ENCODE measurements at regions not wholly inside any gene's neighbourhood (a gene's known extent, or its start where the extent isn't known, plus 50 kb on each side); places are given as distances from the start of the nearest gene placed in this dataset.
A peak's percentile ranks its signal among the peaks of the same experiment; 100 is the strongest.

DNA sequence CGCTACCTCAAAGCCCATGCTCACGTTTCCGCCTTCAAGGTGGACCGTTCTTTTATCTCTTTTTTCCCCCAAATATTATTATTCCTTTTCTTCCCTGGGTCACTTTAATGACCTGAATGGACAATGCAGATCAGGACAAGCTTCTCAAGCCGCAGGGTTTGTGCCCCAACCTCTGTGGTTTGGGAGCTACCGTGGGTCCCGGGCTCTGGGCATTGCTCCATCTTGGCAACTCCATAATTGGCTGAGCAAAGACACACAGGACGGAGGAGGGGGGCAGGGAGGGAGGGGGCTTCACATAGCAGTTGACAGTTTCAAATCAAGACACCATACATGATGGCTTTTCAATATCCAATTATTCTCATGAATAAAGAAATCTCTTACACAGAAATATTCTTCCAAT lies 308.1 kb upstream of the FZD8 start:
- WGBS, 2 experiments (ENCODE audit: extremely low coverage in 1 of 2, insufficient coverage in 1 of 2, insufficient read length in 1 of 2, insufficient replicate concordance in 2 of 2, low coverage in 1 of 2, low lambda C conversion rate in 2 of 2, missing lambda C conversion rate in 1 of 2), result 75% methylated on average over 7 of the region's 8 CpGs; no CpG with 5 or more reads in 1 of the 2 experiments
- ChIA-PET CTCF (ENCODE audit: partially characterized antibody) (interaction anchor here (0.9 kb wide), 1 partner anchor 56 kb away, joined by 3 read pairs; no protein-coding TSS in a partner anchor), POLR2A (ENCODE audit: partially characterized antibody) (no interaction called here)
- no peak overlapping the region for H2BK15ac ChIP-seq (ENCODE audit: low read length)
- H4K8ac ChIP-seq (ENCODE audit: extremely low read depth, insufficient read depth, low read length), result no peak overlapping the region
- H2BK120ac ChIP-seq (replicated peaks; ENCODE audit: low read depth, low read length), result no peak overlapping the region
- H3K23ac ChIP-seq (ENCODE audit: insufficient read length), result no peak overlapping the region
- no peak overlapping the region for H2AK5ac ChIP-seq (ENCODE audit: low read depth, low read length)
- no peak overlapping the region for H2BK20ac ChIP-seq (ENCODE audit: low read length)
- DNase-seq (ENCODE audit: low read depth in 1 of 2, low spot score in 2 of 2), result no peak
- H3K14ac ChIP-seq (ENCODE audit: insufficient read length), result no peak overlapping the region
- TF ChIP-seq, protein P1, sequence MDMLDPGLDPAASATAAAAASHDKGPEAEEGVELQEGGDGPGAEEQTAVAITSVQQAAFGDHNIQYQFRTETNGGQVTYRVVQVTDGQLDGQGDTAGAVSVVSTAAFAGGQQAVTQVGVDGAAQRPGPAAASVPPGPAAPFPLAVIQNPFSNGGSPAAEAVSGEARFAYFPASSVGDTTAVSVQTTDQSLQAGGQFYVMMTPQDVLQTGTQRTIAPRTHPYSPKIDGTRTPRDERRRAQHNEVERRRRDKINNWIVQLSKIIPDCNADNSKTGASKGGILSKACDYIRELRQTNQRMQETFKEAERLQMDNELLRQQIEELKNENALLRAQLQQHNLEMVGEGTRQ (IDR thresholded peaks at IDR 0.05; ENCODE audit: low read length), result no peak
- TF ChIP-seq CHD2 (IDR thresholded peaks at IDR 0.05; ENCODE audit: low read length) (no peak), SRF (IDR thresholded peaks at IDR 0.05; ENCODE audit: low read depth, low read length) (no peak), BCL11A (IDR thresholded peaks at IDR 0.05; ENCODE audit: low read depth in 2 of 2, low read length in 2 of 2) (no peak), CBX5 (IDR thresholded peaks at IDR 0.05; ENCODE audit: low read depth, low read length) (no peak), BRCA1 (IDR thresholded peaks at IDR 0.05; ENCODE audit: low read depth, low read length) (no peak), FOSL1 (IDR thresholded peaks at IDR 0.05; ENCODE audit: insufficient read depth, low read depth, low read length) (no peak)
- TF ChIP-seq, protein P2, sequence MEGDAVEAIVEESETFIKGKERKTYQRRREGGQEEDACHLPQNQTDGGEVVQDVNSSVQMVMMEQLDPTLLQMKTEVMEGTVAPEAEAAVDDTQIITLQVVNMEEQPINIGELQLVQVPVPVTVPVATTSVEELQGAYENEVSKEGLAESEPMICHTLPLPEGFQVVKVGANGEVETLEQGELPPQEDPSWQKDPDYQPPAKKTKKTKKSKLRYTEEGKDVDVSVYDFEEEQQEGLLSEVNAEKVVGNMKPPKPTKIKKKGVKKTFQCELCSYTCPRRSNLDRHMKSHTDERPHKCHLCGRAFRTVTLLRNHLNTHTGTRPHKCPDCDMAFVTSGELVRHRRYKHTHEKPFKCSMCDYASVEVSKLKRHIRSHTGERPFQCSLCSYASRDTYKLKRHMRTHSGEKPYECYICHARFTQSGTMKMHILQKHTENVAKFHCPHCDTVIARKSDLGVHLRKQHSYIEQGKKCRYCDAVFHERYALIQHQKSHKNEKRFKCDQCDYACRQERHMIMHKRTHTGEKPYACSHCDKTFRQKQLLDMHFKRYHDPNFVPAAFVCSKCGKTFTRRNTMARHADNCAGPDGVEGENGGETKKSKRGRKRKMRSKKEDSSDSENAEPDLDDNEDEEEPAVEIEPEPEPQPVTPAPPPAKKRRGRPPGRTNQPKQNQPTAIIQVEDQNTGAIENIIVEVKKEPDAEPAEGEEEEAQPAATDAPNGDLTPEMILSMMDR (IDR thresholded peaks at IDR 0.05; ENCODE audit: control extremely low read depth in 1 of 3, insufficient read depth in 1 of 3, low read depth in 1 of 3, low read length in 3 of 3), result no peak
- H3K18ac ChIP-seq (ENCODE audit: extremely low read depth, low read length), result no peak overlapping the region
- no peak overlapping the region for H3K27ac ChIP-seq (ENCODE audit: low read depth, low read length)
- H3K4me3 ChIP-seq (ENCODE audit: extremely low read depth in 1 of 4, insufficient read depth in 2 of 4, low read depth in 3 of 4, low read length in 4 of 4), result no peak overlapping the region
- H3K4me1 ChIP-seq (replicated peaks in 1 of 4; ENCODE audit: control insufficient read depth in 3 of 4, insufficient read depth in 4 of 4, low read length in 3 of 4), result peaks cover 6 to 19% (median 10%) of the 10 kb centered on the region in 4 experiments; a peak in 6 of 7 replicates
- no peaks in the 10 kb centered on the region for H4K20me1 ChIP-seq (replicated peaks in 1 of 2; ENCODE audit: control insufficient read depth in 1 of 2, insufficient read depth in 2 of 2, low read length in 2 of 2)
- no peak overlapping the region for H2BK12ac ChIP-seq (ENCODE audit: low read depth, low read length)
- peak overlapping the region; percentile 44 to 50 for H3K4me2 ChIP-seq (ENCODE audit: insufficient read depth in 1 of 2, low read depth in 2 of 2, low read length in 2 of 2)
- H4K91ac ChIP-seq (replicated peaks; ENCODE audit: insufficient read length, low read length), result no peak overlapping the region
- no peak overlapping the region for H3K9ac ChIP-seq (replicated peaks in 1 of 4; ENCODE audit: extremely low read depth in 1 of 4, low read depth in 3 of 4, low read length in 3 of 4)
- H3K23me2 ChIP-seq (ENCODE audit: low read depth, low read length), result no peaks in the 10 kb centered on the region
- no peak for FAIRE-seq
- no peaks in the 10 kb centered on the region for H3K79me1 ChIP-seq (ENCODE audit: low read depth, low read length)
- no peaks in the 10 kb centered on the region for H3K9me3 ChIP-seq (ENCODE audit: insufficient read depth in 2 of 2, low read depth in 1 of 2, low read length in 1 of 2)
- no peaks in the 10 kb centered on the region for H3K79me2 ChIP-seq (ENCODE audit: control insufficient read depth in 1 of 2, insufficient read depth in 2 of 2, low read length in 2 of 2)
- no peak overlapping the region for H3K56ac ChIP-seq (replicated peaks; ENCODE audit: insufficient read length, low read depth, low read length)
- no peak overlapping the region for H4K5ac ChIP-seq (ENCODE audit: insufficient read length, low read depth, low read length)
- no peak overlapping the region for H2BK5ac ChIP-seq (ENCODE audit: low read depth, low read length)
- no peak overlapping the region; the same call in 1 of the 2 replicates for H2AFZ ChIP-seq (ENCODE audit: low read length)
- no peaks in the 10 kb centered on the region for H3K36me3 ChIP-seq (ENCODE audit: control insufficient read depth in 2 of 4, insufficient read depth in 4 of 4, low read length in 3 of 4)
- no peak overlapping the region for H3K4ac ChIP-seq (replicated peaks; ENCODE audit: insufficient read length, low read depth, low read length)
- no peaks in the 10 kb centered on the region for H3K27me3 ChIP-seq (replicated peaks in 1 of 4; ENCODE audit: control insufficient read depth in 3 of 4, extremely low read depth in 1 of 4, insufficient read depth in 3 of 4, low read length in 3 of 4)
